ENCODE measurements at regions not wholly inside any gene's neighbourhood (a gene's known extent, or its start where the extent isn't known, plus 50 kb on each side); places are given as distances from the start of the nearest gene placed in this dataset.

GRCh38 chr2:146041274-146041910, 1521.5 kb upstream of the ZEB2 start:
- in situ Hi-C loops (cut with MboI; ENCODE audit: low pct_unique_long_range_greater_than_20kb, low sequenced_read_pairs, unreplicated experiment) = no loop called here
- TF ChIP-seq CTCF (IDR thresholded peaks at IDR 0.05; ENCODE audit: extremely low read depth, insufficient read depth, missing control alignments) = no peak
- no peak for DNase-seq (ENCODE audit: low spot score)

GRCh38 chr2:146040051-146040450, 1520.1 kb upstream of the ZEB2 start:
- no peak for DNase-seq (ENCODE audit: low spot score)
- in situ Hi-C loops (cut with MboI; ENCODE audit: low pct_unique_long_range_greater_than_20kb, low sequenced_read_pairs, unreplicated experiment) = no loop called here
- TF ChIP-seq CTCF (IDR thresholded peaks at IDR 0.05; ENCODE audit: extremely low read depth, insufficient read depth, missing control alignments) = no peak

DNA sequence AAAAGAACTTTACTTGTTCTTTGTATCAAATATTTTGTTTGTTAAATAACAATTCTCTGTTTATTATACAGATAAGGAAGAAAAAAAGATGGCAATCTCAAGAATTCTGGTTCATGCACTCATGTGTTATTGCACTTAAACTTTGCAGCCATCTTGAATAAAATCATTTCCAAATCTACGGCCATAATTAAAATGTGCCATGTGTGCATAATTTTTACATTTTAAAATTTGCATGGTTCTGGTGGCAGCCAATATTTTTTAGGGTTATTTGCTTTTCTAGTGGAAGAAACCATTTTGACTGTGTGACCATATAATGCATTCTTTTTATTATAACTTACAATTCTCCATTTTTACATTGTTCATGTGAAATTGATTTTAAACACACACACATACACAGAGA, 1518.1 kb upstream of the ZEB2 start:
- in situ Hi-C loops (cut with MboI; ENCODE audit: low pct_unique_long_range_greater_than_20kb, low sequenced_read_pairs, unreplicated experiment) = no loop called here
- no peak for TF ChIP-seq CTCF (IDR thresholded peaks at IDR 0.05; ENCODE audit: extremely low read depth, insufficient read depth, missing control alignments)
- no peak for DNase-seq (ENCODE audit: low spot score)

- no peak for TF ChIP-seq CTCF (IDR thresholded peaks at IDR 0.05; ENCODE audit: extremely low read depth, insufficient read depth, missing control alignments)
- in situ Hi-C loops (cut with MboI; ENCODE audit: low pct_unique_long_range_greater_than_20kb, low sequenced_read_pairs, unreplicated experiment) = no loop called here
- no peak for DNase-seq (ENCODE audit: low spot score)
Measured at GRCh38 chr2:146037334-146037870, 1517.5 kb upstream of the ZEB2 start.

DNA sequence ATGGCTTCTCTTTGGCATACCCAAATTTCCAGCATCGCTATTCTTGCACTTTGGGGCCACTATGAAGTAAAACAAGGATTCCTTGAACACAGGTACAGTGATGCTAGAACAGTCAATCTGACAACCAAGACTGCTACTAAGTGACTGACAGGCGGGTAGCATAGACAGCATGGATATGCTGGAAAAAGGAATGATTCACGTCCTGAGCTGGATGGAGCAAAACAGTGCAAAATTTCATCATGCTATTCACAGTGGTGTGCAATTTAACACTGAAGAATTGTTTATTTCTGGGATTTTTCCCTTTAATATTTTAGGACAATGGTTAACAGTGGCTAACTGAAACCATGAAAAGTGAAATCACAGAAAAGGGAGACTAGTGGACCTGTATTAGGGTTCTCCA, 1511.2 kb upstream of the ZEB2 start:
- TF ChIP-seq CTCF (IDR thresholded peaks at IDR 0.05; ENCODE audit: extremely low read depth, insufficient read depth, missing control alignments) = no peak
- no peak for DNase-seq (ENCODE audit: low spot score)
- in situ Hi-C loops (cut with MboI; ENCODE audit: low pct_unique_long_range_greater_than_20kb, low sequenced_read_pairs, unreplicated experiment) = no loop called here

GRCh38 chr2:146027156-146027555, 1507.2 kb upstream of the ZEB2 start:
- in situ Hi-C loops (cut with MboI; ENCODE audit: low pct_unique_long_range_greater_than_20kb, low sequenced_read_pairs, unreplicated experiment) = no loop called here
- TF ChIP-seq CTCF (IDR thresholded peaks at IDR 0.05; ENCODE audit: extremely low read depth, insufficient read depth, missing control alignments) = no peak
- DNase-seq (ENCODE audit: low spot score) = no peak

Measured in GM13977 (cell line).